ENCODE measurements at regions not wholly inside any gene's neighbourhood (a gene's known extent, or its start where the extent isn't known, plus 50 kb on each side); places are given as distances from the start of the nearest gene placed in this dataset.

DNA sequence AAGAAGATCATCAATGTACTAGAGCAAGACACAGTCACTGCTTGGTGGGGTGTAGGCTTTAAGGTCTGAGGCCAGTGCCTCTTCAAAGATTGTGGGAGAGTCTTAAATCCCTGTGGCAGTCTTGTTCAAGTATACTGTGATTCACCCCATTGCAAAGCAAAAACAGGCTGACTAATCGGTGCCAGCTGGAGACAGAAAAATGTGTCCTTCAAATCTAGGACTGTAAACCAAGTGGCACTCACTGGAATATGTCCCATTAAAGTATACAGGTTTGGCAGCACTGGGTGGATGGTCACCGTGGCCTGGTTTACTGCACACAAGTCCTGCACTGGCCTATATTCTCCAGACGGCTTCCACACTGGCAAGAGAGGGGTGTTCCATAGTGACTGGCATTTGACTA lies 1315.3 kb downstream of the TMEM121 start:
- H3K36me3 Mint-ChIP-seq, result no peaks in the 10 kb centered on the region
- intact Hi-C loops (cut with micrococcal nuclease), result no loop called here
- CTCF ChIA-PET, result interaction anchor here (1.0 to 6.3 kb wide), 3 partner anchors 10 to 52 kb away, joined by 3 to 106 read pairs (median 48); no protein-coding TSS in a partner anchor
- no peaks in the 10 kb centered on the region for H3K9me3 Mint-ChIP-seq
- DNase-seq, result no peak
- peaks cover 27% of the 10 kb centered on the region for H3K4me1 Mint-ChIP-seq (ENCODE audit: low read depth)
- H3K27ac Mint-ChIP-seq, result no peak overlapping the region
- no peak overlapping the region for H3K4me3 Mint-ChIP-seq
- POLR2A ChIA-PET, result no interaction called here
- no peaks in the 10 kb centered on the region for H3K27me3 Mint-ChIP-seq

DNA sequence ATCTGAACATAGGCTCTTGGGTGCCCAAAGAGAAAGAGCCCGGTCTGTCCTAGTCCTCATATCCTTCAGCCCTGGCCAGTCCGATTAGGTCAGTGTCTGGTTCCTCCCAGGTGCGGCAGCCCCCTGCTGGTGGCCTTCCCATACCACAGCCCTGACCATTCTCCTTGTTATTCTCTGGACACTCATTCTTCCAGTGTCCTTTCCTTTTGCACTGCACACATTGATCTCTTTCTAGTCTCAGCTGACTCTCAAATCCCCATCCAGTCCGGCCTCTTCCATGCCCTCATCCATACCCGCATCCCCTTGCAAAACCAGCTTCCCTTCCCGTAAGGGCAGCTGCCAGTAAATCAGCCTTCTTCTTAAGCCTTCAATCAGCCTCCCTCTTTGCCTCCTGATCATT lies 1316.3 kb downstream of the TMEM121 start:
- peaks cover 29% of the 10 kb centered on the region for H3K4me1 Mint-ChIP-seq (ENCODE audit: low read depth)
- H3K9me3 Mint-ChIP-seq, result no peaks in the 10 kb centered on the region
- no peak for DNase-seq
- H3K27me3 Mint-ChIP-seq, result no peaks in the 10 kb centered on the region
- POLR2A ChIA-PET, result no interaction called here
- H3K36me3 Mint-ChIP-seq, result no peaks in the 10 kb centered on the region
- CTCF ChIA-PET, result interaction anchor here (2.4 to 6.3 kb wide), 2 partner anchors 11 to 31 kb away, joined by 19 to 106 read pairs; no protein-coding TSS in a partner anchor
- no peak overlapping the region for H3K4me3 Mint-ChIP-seq
- H3K27ac Mint-ChIP-seq, result no peak overlapping the region
- intact Hi-C loops (cut with micrococcal nuclease), result no loop called here

DNA sequence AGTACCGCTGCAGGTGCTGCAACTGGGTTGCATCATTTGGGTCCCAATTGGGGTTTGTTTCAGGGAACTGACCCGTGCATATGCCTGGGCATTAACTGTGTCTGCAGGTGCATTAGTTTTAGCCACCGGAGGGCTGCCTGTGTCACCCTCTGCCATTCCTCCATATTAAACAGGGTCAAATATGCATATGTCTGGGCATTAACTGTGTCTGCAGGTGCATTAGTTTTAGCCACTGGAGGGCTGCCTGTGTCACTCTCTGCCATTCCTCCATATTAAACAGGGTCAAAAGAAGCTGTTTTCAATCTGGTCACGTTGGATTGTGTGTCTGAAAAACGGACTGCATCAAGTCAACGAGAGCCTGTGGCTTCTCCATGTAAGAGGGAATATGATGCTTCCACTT lies 1317.0 kb downstream of the TMEM121 start:
- no peaks in the 10 kb centered on the region for H3K27me3 Mint-ChIP-seq
- POLR2A ChIA-PET, result no interaction called here

DNA sequence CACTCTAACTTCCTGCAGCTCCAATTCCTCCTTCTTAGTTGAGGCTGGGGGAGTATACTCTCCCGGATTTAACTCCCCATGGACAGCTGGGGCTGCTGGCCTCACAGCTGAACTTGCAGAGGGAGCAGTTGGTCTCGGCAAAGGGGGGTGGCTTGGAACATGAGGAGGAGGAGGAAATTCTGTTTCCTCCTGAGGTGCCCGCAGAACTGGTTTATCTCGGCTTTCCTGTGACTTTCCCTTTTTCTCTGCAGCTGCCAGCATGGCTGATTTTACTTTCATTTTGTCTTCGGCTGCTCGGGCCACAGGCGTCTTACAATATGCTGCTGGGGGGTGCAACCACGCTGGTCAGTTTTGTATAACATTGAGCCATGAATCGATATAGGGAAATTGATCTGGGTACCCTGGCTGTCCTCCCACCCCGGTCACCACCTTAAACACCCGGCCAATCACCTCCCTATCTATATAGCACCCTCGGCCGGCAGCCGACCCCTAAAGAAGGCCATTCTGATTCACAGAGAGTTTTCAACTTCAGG lies 1317.6 kb downstream of the TMEM121 start:
- Mint-ChIP-seq H3K27ac (peak overlapping the region; percentile 47), H3K4me1 (ENCODE audit: low read depth) (peaks cover 29% of the 10 kb centered on the region), H3K27me3 (no peaks in the 10 kb centered on the region), H3K9me3 (no peaks in the 10 kb centered on the region), H3K36me3 (no peaks in the 10 kb centered on the region), H3K4me3 (peak overlapping the region; percentile 87)
- POLR2A ChIA-PET, result no interaction called here
- intact Hi-C loops (cut with micrococcal nuclease), result loop anchor here (2.0 kb wide), 1 partner anchor 29 kb away; no protein-coding TSS in a partner anchor
- CTCF ChIA-PET, result interaction anchor here (0.8 to 6.3 kb wide), 7 partner anchors 9 to 34 kb away, joined by 3 to 106 read pairs (median 6); no protein-coding TSS in a partner anchor
- peak; percentile 50 for DNase-seq

More for the DNA sequence above, 1317.0 kb downstream of the TMEM121 start:
- intact Hi-C loops (cut with micrococcal nuclease), result no loop called here
- Mint-ChIP-seq H3K4me3 (peak overlapping the region; percentile 87), H3K4me1 (ENCODE audit: low read depth) (peaks cover 29% of the 10 kb centered on the region), H3K27ac (no peak overlapping the region), H3K36me3 (no peaks in the 10 kb centered on the region), H3K9me3 (no peaks in the 10 kb centered on the region)
- DNase-seq, result no peak
- CTCF ChIA-PET, result interaction anchor here (0.9 to 6.3 kb wide), 4 partner anchors 9 to 30 kb away, joined by 6 to 106 read pairs (median 13); no protein-coding TSS in a partner anchor

DNA sequence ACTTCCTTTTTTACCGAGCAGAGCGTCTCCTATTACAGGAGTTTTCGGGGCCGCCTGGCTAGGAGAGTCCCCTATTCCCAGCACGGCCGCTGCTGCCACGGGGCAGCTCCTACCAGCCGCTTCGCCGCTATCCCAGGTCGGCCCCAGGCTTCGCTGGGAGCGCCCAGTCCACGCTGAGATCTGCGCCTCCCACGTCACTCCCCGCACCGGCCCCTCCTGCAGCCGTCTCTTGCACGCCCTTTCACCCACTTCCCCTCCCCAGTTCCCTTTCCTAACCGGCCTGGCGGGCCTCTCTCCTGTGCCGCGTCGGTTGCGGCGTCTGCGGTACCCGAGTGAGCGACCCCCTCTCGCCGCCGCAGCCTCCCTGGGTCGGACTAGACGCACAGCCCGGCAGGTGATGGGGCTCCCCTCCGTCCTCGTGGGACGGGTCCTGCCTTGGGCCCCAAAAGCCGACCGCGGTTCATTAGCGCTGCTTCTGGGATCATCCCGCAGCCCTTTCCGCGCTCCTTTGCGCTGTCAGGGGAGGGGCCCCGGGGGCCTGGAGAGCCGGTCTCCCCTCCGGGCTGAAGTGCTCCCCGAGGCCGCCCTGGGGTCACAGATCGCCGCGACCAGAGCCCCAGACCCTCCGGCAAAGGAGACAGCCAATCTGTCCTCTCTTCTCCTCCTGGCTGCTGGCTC lies 1318.4 kb downstream of the TMEM121 start:
- peak overlapping the region; percentile 47 for H3K27ac Mint-ChIP-seq
- H3K9me3 Mint-ChIP-seq, result no peaks in the 10 kb centered on the region
- intact Hi-C loops (cut with micrococcal nuclease), result loop anchor here (2.0 kb wide), 1 partner anchor 28 kb away; no protein-coding TSS in a partner anchor
- peaks cover 29% of the 10 kb centered on the region for H3K4me1 Mint-ChIP-seq (ENCODE audit: low read depth)
- H3K36me3 Mint-ChIP-seq, result no peaks in the 10 kb centered on the region
- H3K27me3 Mint-ChIP-seq, result no peaks in the 10 kb centered on the region
- peak overlapping the region; percentile 87 for H3K4me3 Mint-ChIP-seq
- peak; percentile 69 for DNase-seq
- ChIA-PET POLR2A (no interaction called here), CTCF (interaction anchor here (0.8 to 6.3 kb wide), 8 partner anchors 10 to 34 kb away, joined by 3 to 106 read pairs (median 6); no protein-coding TSS in a partner anchor)

DNA sequence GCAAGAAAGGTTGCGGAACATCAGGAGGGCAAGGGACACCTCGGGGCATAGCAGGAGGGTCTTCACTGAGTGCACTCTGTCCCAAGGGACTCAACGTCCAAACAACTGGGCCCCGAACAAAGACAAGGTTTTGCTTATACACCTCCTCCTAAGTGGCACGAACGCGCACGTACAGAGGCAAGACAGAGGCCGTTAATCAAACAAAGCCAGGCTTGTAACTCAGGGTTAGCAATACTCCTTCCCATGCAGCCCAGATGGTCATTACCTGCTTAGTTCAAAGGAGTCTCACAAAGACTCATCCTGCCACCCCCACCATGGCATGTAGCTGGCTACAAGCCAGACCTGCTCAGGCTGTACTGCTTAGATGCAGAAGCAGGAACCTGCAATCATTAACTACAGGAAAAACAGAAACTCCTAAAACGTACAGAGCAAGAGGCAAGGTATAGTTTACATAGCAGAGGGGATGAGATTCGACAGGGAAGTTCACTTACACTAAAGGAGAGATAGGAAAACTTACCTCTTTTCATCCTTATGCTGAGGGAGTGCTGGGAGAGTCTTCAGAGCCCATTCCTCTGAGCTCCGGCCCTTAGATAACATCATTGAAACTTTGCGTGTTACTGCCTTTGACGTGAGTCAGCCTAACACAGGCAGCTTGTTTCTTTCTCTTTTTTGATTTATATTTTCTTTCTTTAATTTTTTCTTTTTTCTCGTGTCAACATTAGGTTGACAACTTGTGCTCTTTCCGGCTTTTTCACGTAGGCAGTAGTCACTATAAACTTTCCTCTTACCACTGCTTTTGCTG lies 1319.1 kb downstream of the TMEM121 start:
- no peak overlapping the region for H3K27ac Mint-ChIP-seq
- H3K36me3 Mint-ChIP-seq, result no peaks in the 10 kb centered on the region
- intact Hi-C loops (cut with micrococcal nuclease), result loop anchor here (2.0 kb wide), 1 partner anchor 27 kb away; no protein-coding TSS in a partner anchor
- no peaks in the 10 kb centered on the region for H3K27me3 Mint-ChIP-seq
- H3K4me3 Mint-ChIP-seq, result peak overlapping the region; percentile 87
- ChIA-PET CTCF (interaction anchor here (0.8 to 1.1 kb wide), 4 partner anchors 14 to 27 kb away, joined by 3 to 8 read pairs (median 6); no protein-coding TSS in a partner anchor), POLR2A (no interaction called here)
- DNase-seq, result peak; percentile 64
- H3K9me3 Mint-ChIP-seq, result no peaks in the 10 kb centered on the region
- H3K4me1 Mint-ChIP-seq (ENCODE audit: low read depth), result peaks cover 29% of the 10 kb centered on the region

DNA sequence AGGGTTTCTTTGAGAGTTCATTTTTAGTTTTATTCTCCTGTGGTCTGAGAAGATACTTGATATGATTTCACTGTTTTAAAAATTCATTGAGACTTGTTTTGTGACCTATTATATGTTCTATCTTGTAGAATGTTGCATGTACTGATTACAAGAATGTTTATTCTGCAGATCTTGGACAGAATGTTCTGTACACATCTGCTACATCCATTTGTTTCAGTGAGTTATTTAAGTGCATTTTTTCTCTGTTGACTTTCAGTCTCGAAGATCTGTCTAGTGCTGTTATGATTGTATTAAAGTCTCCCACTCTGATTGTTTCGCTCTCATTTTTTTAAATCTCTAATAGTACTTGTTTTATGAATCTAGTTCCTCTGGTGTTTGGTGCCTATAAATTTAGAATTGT lies 1319.8 kb downstream of the TMEM121 start:
- DNase-seq, result no peak
- H3K4me1 Mint-ChIP-seq (ENCODE audit: low read depth), result peaks cover 29% of the 10 kb centered on the region
- intact Hi-C loops (cut with micrococcal nuclease), result no loop called here
- H3K27ac Mint-ChIP-seq, result no peak overlapping the region
- H3K4me3 Mint-ChIP-seq, result no peak overlapping the region
- ChIA-PET CTCF (interaction anchor here (1.0 kb wide), 1 partner anchor 24 kb away, joined by 3 read pairs; no protein-coding TSS in a partner anchor), POLR2A (no interaction called here)
- H3K36me3 Mint-ChIP-seq, result no peaks in the 10 kb centered on the region
- H3K27me3 Mint-ChIP-seq, result no peaks in the 10 kb centered on the region
- no peaks in the 10 kb centered on the region for H3K9me3 Mint-ChIP-seq

DNA sequence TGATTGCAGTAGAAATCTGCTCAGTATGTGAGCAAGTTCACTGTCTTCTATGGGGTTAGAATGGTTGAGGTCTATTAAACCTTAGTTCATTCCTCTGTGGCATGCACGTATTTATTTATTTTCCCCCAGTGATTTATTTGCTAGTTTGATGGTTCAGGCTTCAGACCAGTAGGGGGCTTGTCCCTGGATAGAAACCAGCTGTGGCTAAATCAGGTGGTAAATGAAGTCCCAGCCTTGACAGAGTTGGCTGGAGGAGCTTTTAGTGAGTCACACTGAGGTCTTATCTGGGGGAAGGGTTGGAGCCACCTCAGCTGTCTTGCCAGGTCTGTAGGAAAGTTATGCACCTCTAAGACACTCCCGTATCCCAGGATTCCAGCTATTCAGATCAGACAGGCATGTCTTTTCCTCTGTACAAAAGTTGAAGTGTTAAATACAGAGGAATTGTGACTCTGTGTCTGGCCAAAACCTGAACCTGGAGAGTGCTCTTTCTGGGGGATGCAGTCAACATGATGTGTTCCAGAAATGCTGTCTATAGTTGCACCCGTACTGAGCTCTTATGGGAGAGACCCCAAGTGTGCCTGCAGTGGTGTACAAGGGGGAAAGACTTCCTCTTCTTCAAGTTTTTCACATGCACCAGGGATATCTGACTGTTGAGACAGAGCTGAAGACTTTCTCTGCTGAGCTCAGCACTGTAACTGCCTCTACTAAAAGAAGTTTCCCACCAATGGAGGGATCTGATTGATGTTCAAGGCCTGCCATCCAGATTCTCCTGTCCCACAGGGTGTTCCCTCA lies 1322.1 kb downstream of the TMEM121 start:
- CTCF ChIA-PET, result interaction anchor here (1.0 to 5.4 kb wide), 5 partner anchors 10 to 25 kb away, joined by 3 to 33 read pairs (median 6); no protein-coding TSS in a partner anchor
- H3K4me1 Mint-ChIP-seq (ENCODE audit: low read depth), result peaks cover 25% of the 10 kb centered on the region
- no peak overlapping the region for H3K4me3 Mint-ChIP-seq
- POLR2A ChIA-PET, result no interaction called here
- H3K27me3 Mint-ChIP-seq, result no peaks in the 10 kb centered on the region
- intact Hi-C loops (cut with micrococcal nuclease), result no loop called here
- no peaks in the 10 kb centered on the region for H3K36me3 Mint-ChIP-seq
- H3K9me3 Mint-ChIP-seq, result no peaks in the 10 kb centered on the region
- H3K27ac Mint-ChIP-seq, result no peak overlapping the region
- DNase-seq, result no peak

DNA sequence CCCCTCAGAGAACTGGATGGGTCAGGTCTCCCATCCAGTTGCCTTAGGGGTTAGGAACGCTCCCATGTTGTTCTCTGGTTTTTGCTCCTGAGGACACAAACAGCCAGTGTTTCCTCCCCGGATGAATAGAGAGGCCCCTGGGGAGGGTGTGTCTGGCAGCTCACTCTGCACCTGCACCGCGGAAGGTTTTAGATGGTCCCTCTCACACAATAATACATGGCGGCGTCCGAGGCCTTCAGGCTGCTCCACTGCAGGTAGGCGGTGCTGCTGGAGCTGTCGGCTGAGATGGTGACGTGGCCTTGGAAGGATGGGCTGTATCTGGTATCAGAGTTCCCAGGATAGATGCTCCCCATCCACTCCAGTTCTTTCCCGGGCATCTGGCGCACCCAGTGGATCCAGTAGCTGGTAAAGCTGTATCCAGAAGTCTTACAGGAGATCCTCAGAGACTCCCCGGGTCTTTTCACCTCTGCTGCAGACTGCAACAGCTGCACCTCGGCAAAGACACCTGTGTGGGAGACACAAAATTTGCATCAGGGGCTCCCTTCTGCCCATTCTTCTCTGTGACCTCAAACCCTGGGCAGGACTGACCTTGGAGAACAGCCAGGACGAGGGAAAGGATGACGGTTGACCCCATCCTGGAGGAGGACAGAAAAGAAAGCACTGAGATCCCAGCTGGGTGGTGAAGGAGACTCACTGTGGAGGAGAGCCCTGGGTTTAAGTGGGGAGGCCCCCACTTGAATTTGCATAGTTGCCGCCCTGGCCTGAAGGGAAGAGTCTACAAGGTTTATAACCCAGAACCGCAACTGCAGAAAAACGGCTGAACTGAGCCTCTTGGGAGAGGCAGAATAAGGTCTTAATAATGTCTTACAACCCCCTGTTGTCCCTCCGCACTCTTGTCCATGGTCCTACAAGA lies 1324.8 kb downstream of the TMEM121 start:
- CTCF ChIA-PET, result interaction anchor here (5.4 kb wide), 1 partner anchor 20 kb away, joined by 33 read pairs; no protein-coding TSS in a partner anchor
- intact Hi-C loops (cut with micrococcal nuclease), result no loop called here

DNA sequence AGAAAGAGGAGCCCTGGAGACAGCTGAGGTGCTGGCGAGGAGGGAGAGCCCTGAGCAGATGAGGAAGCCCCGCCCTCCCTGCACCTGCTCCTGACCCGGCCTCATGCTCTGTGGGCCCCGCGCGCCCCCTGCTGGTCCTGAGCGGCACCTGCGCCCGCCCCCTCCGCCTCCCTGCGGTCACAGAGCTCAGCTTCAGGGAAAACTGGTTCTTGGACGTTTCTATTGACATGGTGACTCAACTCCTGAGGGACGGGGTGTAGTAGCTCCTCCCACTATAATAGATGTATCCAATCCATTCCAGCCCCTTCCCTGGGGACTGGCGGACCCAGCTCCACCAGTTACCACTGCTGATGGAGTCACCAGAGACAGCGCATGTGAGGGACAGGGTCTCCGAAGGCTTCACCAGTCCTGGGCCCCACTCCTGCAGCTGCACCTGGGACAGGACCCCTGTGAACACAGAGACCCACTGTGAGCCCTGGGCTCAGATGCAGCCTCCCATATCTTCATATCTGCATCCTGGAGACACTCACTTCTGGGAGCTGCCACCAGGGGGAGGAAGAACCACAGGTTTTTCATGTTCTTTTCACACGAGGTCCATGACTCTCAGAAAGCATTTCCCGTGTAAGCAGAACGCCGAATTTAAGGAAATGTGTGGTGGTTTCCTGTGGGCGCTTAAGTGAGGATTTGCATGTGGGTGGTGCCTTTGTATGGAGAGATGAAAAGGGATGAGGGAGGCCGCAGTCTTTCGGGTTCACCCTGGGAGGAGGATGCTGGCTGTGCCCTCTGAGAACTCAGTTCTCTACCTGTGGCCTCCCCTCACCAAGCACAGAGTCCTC lies 1346.4 kb downstream of the TMEM121 start:
- CTCF ChIA-PET, result interaction anchor here (0.6 to 4.8 kb wide), 25 partner anchors 9 to 317 kb away, joined by 3 to 61 read pairs (median 7); no protein-coding TSS in a partner anchor
- Mint-ChIP-seq H3K27me3 (peaks cover 31% of the 10 kb centered on the region), H3K27ac (peak overlapping the region; percentile 25), H3K4me3 (peak overlapping the region; percentile 32), H3K9me3 (no peaks in the 10 kb centered on the region), H3K4me1 (ENCODE audit: low read depth) (peaks cover 14% of the 10 kb centered on the region), H3K36me3 (no peaks in the 10 kb centered on the region)
- peak; percentile 95 for DNase-seq
- POLR2A ChIA-PET, result no interaction called here
- intact Hi-C loops (cut with micrococcal nuclease), result loop anchor here (2.0 kb wide), 1 partner anchor 28 kb away; no protein-coding TSS in a partner anchor

More for the DNA sequence above, 1324.8 kb downstream of the TMEM121 start:
- Mint-ChIP-seq H3K27me3 (peaks cover 2% of the 10 kb centered on the region), H3K27ac (no peak overlapping the region), H3K4me1 (ENCODE audit: low read depth) (peaks cover 7% of the 10 kb centered on the region), H3K36me3 (no peaks in the 10 kb centered on the region), H3K9me3 (no peaks in the 10 kb centered on the region), H3K4me3 (no peak overlapping the region)
- DNase-seq, result no peak
- POLR2A ChIA-PET, result no interaction called here

Data from activated CD4-positive, alpha-beta memory T cell treated with anti-CD3 and anti-CD28 coated beads for 36 hours (primary cell).